ENCODE measurements at regions not wholly inside any gene's neighbourhood (a gene's known extent, or its start where the extent isn't known, plus 50 kb on each side); places are given as distances from the start of the nearest gene placed in this dataset.

DNA sequence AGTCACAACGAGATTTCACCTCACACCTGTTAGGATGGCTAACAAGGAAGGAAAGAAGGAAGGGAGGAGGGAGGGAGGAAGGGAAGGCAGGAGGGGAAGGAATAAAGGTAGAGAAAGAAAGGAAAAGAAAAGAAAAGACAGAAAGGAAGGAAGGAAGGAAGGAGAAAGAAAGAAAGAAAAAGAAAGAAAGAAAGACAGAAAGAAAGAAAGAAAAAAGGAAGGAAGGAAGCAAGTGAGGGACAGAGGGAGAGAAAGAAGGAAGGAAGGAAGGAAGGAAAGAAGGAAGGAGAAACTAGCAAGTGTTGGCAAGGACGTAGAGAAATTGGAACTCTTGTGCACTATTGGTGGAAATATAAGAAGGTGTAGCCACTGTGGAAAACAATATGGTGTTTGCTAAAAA lies 52.2 kb downstream of the CCDC185 start:
- no peak for DNase-seq (ENCODE audit: low read depth)
- TF ChIP-seq, protein P1, sequence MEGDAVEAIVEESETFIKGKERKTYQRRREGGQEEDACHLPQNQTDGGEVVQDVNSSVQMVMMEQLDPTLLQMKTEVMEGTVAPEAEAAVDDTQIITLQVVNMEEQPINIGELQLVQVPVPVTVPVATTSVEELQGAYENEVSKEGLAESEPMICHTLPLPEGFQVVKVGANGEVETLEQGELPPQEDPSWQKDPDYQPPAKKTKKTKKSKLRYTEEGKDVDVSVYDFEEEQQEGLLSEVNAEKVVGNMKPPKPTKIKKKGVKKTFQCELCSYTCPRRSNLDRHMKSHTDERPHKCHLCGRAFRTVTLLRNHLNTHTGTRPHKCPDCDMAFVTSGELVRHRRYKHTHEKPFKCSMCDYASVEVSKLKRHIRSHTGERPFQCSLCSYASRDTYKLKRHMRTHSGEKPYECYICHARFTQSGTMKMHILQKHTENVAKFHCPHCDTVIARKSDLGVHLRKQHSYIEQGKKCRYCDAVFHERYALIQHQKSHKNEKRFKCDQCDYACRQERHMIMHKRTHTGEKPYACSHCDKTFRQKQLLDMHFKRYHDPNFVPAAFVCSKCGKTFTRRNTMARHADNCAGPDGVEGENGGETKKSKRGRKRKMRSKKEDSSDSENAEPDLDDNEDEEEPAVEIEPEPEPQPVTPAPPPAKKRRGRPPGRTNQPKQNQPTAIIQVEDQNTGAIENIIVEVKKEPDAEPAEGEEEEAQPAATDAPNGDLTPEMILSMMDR (conservative IDR thresholded peaks at IDR 0.05; ENCODE audit: low read length): no peak
- H3K4me3 ChIP-seq (ENCODE audit: low read length): no peak overlapping the region

DNA sequence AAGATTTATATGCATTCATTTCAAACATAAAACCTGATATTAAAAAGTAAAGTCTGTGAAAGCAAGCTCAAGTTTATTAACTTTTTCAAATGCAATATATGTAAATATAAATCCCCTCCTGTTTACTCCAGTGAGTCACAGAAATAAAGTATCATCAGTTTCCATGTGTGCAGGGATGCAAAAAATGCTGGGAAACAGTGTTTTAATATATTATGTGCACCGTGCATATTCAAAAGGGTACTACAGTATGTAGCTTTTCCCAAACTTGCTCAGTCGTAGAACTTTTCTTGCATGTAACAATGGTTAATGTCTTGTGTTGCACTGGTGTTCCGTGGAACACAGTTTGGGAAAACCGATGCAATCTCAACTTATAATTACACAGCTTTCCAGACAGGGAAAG lies 60.7 kb downstream of the CCDC185 start:
- no peak for DNase-seq (ENCODE audit: low read depth)
- TF ChIP-seq, protein P1 (conservative IDR thresholded peaks at IDR 0.05; ENCODE audit: low read length): no peak
- H3K4me3 ChIP-seq (ENCODE audit: low read length): no peak overlapping the region

DNA sequence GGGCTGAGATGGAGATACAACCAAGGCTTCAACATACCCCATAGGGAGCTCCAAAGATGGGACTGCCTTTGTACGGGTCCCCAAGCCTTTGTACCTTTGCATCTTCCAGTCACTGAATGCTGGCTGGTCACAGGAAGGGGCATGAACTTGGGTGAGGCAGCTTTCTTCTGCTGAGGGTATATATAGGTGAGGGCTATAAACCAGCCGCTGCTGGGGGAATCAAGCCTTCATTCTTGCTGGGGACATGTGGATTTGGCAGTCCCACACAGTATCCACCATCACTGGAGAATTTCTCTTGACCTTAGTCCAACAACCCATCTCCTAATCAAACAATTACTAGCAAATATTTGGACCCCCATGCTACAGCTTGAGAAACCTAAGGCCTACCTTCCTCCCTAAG lies 61.7 kb downstream of the CCDC185 start:
- no peak overlapping the region for H3K4me3 ChIP-seq (ENCODE audit: low read length)
- no peak for DNase-seq (ENCODE audit: low read depth)
- TF ChIP-seq, protein P1 (conservative IDR thresholded peaks at IDR 0.05; ENCODE audit: low read length): no peak

DNA sequence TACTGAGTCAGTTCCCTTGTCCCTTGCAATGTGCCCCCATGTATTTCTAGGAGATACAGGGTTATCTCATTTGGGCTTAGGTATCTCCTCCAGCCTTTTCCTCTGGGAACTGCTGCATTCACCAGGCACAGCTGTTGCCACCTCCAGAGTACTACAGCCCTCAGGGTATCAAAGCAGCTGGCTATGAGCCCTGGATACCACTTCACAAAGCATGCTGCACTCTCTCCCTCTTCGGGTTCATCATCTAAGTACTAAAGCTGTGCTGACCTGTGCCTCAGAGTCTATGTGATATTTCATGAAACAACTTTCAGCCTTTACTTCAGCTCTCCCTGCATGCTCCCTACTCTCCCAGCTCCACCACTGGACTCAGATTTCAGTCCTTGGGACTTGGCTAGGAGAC lies 62.3 kb downstream of the CCDC185 start:
- DNase-seq (ENCODE audit: low read depth): no peak
- TF ChIP-seq, protein P1 (conservative IDR thresholded peaks at IDR 0.05; ENCODE audit: low read length): no peak
- H3K4me3 ChIP-seq (ENCODE audit: low read length): no peak overlapping the region

DNA sequence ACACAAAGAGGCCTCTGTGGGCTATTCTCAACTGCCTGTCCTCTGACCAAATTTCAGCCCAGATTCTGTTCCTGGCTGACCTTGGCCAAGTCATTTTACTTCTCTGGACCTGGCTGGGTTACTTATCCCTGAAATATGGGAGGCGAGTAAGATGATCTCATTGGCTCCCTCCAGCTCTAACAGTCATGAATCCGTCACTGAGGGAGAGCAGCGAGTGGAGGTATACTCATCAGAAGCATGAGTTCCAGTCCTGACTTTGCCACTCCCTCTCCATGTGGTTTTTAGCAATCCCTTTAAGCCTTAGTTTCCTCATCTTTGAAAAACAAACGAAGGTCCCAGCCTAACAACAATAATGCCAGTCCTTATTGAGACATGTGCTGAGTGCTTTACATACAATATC lies 63.5 kb downstream of the CCDC185 start:
- no peak for DNase-seq (ENCODE audit: low read depth)
- TF ChIP-seq, protein P1 (conservative IDR thresholded peaks at IDR 0.05; ENCODE audit: low read length): no peak
- no peak overlapping the region for H3K4me3 ChIP-seq (ENCODE audit: low read length)

DNA sequence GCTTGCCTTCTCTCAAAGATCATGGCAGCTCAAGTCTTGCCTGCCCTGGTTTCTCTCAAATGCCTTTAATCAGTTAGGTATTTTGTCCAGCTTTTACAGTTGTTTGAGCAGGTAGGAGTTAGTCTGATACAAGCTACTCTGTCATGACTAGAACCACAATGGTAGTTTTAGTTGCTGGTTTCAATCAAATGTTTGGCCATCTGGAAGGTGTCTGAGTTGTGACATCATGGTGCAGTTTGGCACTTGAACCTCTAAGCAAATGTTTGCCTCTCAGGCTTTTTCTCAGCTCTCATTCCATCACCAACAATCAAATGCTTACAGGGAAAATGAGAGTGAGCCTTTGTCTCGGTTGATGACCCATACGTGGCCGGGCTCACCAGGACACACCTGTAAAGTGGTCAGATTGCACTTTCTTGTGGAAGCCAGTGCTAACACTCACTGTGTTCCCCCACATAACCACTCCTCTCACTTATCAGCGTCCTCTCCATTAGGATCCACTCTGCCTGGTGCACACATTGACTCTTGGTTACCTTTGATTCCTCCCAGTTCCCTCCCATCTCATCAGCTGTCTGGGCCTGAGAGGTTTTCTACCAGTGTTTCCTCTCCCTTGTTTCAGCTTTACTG lies 67.5 kb downstream of the CCDC185 start:
- TF ChIP-seq, protein P1 (conservative IDR thresholded peaks at IDR 0.05; ENCODE audit: low read length): no peak
- DNase-seq (ENCODE audit: low read depth): peak; percentile 7
- no peak overlapping the region for H3K4me3 ChIP-seq (ENCODE audit: low read length)

DNA sequence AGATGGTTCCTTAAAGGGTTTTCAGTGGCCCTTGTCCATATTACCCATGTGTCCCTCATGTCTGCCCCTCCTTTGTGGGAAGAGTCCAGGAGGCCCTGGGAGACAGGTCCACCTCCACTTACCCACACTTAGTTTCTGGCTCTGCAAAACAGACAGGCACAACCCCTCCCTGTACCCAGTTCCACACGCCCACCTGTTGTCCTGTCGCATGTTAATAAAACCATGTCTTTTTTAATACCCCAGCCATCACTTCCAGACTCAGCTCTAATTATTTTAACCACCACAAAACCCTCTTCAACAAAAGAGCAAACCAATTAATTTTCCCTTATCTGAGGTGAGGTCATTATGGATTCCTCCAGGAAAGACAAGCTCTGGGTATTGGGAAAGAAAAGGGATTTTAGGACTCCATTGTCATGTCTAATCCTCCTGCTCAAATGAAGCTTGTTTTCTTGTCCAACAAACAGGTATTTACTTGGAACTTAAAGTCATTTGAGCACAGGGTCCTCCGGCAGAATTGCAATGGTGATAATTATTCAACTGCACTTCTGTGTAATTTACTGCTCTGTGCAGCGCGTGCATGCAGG lies 68.9 kb downstream of the CCDC185 start:
- TF ChIP-seq, protein P1 (conservative IDR thresholded peaks at IDR 0.05; ENCODE audit: low read length): no peak
- DNase-seq (ENCODE audit: low read depth): no peak
- H3K4me3 ChIP-seq (ENCODE audit: low read length): no peak overlapping the region
